NCI-H2196 treated with DMSO at 0.1 percent for 48 hours (cell line): ENCODE measurements at regions not wholly inside any gene's neighbourhood (a gene's known extent, or its start where the extent isn't known, plus 50 kb on each side); places are given as distances from the start of the nearest gene placed in this dataset.

Experiments used
- DNase-seq: peaks from one replicate; lab custom pipeline; 2025; ENCODE audit not compliant: unreplicated experiment; lab: John Stamatoyannopoulos, UW

DNA sequence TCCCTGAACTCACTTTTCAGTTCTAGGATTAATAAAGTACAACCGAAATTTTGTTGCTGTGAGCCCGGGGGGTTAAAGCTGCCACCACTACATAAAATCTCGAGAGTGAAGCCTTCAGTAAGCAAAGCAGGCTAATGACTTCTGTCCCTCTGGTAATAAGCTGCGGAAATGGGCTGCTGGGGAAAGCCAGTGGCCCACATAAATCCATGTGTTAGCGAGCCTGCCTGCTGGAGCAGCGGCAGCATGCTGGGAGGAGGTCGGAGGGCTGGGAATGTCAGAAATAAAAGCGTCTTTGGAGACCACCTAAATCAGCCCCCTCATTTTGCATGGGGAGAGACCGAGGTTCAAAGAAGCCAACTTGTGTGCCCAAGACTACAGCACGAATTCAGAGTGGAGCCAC is 371.7 kb downstream of the TNS1 start:
- no peak for DNase-seq

GRCh38 chr2:217629347-217629746 is 373.4 kb downstream of the TNS1 start:
- DNase-seq: no peak

- DNase-seq: no peak
Measured at GRCh38 chr2:217628061-217628460, 374.7 kb downstream of the TNS1 start.

GRCh38 chr2:217626926-217627325 is 375.9 kb downstream of the TNS1 start:
- DNase-seq: no peak

DNA sequence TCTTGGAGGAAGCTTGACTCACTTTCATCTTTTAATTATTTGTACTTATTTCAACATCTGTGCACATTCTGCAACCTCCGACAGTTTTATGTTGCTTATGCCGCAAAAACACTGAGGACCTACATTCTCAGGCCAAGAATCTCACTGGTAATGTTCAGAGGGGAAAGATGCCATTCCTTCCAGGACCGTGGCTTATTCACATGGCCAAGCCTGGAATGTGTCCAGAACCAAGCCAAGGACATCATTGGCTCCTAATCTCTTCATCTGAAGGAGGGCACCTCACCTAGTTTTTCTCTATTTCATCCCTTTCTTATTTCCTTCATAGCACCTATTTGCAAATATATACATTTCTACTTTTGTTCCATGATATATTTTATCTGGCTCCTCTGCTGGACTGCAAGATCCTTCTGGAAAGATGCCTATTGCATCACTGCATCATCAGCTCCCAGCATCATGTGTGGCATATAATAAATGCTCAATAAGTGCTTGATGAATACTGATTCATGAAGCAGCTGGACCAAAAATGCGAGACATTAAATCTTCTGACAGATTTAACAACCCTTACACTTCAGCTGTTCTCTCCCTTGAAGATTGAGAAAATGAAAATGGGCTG is 377.1 kb downstream of the TNS1 start:
- DNase-seq: no peak

GRCh38 chr2:217623281-217623912 is 379.4 kb downstream of the TNS1 start:
- DNase-seq: no peak

- peak; percentile 35 for DNase-seq
Measured at GRCh38 chr2:217622205-217623060, 380.4 kb downstream of the TNS1 start.

DNA sequence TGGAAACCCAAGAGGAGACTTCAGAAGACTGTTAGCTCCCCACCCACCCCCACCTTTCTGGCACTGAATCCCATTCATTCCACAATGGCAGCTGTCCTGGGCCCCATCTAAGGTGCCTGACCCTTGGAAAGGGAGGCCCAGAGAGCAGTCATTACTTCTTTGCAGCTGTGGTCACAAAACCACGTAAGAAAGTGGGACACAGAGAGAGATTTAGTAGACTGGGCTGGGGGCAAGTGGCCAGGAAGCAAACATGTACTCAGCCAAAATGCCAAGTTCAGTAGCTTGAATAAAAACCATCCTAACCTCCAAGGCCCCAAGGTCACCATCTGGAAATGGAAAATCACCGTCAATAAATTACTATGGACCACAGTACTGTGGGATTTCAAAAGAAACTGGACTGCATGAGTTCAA is 381.4 kb downstream of the TNS1 start:
- DNase-seq: no peak

DNA sequence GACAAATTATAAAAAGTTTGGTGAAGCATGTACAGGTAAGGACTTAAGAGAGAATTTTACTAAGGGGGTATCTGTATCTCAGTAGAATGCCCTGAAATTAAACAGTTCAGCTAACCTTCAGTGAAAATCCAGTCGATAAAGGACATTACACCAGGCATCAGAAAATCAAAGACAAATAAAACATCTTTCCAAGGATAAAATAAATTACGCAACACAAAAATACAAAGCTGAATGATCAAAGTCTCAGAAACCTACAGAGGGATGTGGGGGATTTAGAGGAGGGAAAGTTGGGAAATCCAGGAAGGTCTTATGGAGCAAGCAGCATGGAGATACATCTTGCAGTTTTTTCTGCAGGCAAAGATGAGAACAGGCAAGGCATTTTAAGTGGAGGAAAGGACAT is 384.1 kb downstream of the TNS1 start:
- DNase-seq: no peak

DNA sequence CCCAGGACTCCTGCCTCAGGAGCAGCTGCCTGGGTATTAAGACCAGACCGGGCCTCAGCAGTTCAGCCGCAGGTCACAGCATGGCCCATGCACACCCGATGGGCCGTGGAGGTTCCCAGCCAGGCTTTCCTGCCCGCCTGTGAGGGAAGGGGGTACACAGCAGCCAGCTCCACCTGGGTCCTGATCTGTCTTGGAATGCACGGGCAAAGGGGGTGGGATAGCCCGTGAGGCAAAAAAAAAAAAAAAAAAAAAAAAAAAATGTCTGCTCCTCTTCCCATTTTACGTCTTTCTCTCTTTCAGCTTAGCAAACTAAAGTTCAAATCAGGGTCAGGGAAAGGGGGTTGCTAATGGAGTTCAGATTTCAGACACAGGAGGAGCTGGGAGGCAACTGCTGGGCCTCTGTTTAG is 385.2 kb downstream of the TNS1 start:
- DNase-seq: no peak

- DNase-seq: no peak
Measured at GRCh38 chr2:217616936-217617335, 385.9 kb downstream of the TNS1 start.

DNA sequence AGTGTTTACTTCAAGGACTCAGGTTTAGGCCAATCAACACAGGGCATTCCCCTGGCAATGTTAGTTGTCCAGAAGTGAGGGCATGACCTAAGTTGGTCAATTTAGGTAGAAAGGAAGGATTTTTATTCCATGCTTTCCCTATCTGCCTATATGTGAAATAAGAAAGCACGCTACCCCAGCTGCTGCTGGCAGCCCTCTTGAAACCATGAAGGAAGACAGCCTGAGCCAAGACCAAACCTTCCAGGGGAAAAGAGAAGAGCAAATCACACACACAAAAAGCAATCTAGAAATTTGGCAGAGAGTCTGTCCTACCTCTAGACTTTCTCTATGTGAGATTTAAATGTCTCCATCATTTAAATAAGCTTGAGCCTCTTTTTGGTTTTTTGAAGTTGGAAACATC is 387.6 kb downstream of the TNS1 start:
- no peak for DNase-seq

DNA sequence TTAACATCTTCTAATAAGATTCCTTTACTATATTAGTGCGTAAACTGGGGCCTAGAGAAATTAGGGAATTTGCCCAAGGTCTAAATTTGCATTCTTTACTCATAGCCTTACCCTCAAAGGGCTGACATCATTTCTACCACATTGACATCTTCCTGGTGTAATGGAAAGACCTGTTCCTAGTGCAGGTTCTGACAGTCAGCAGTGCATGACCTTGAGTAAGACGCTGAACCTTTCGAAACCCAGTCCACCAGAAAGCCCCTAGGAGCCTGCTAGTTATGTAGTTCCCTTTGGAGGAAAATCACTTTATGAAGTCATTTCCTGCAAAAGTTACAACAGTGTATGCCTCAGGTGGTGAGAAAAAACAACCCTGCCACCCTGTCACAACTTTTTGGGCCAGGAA is 388.3 kb downstream of the TNS1 start:
- DNase-seq: no peak

GRCh38 chr2:217614096-217614495 is 388.7 kb downstream of the TNS1 start:
- no peak for DNase-seq

DNA sequence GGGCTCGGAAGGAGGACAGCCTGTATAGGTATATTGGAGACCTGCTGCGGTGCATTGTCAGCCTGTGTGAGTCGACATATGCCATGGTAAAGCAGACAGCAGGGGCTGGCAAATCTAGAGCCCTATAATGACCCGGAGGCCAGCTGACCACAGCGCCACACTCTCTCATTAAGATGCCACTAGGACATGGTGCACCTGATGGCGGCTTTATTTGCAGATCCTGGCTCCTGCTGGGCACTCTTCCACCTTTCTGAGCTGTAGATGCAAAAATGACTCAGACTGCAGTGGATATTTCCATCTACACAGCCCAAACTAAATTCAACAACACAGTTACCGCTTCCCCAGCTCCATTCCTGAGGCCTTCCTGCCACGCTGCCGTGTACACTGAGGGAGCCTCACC is 389.9 kb downstream of the TNS1 start:
- DNase-seq: no peak

- no peak for DNase-seq
Measured at GRCh38 chr2:217612211-217612610, 390.6 kb downstream of the TNS1 start.

DNA sequence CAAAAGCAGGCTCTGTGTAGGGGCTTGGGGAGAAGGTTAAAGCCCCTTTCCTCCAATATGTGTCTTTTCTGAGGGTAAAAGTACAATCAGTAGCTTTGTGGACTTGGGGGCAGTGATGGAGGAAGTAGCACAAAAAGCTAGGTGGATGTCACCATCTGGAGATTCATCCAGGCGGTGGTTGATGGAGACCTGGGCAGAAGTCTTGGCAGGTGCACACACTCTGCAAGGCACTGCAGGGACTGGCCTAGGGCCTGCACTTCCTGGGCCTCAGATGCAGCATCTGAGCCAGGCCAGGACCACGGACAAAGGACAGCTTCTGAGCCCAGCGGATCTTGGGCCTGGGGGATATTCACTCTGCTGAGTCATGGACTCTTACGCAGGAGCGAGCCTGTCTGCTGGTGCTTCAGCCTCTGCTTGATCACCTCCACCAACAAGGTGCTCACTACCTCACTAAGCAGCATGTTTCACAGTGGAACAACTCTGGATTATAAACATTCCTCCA is 391.1 kb downstream of the TNS1 start:
- no peak for DNase-seq

DNA sequence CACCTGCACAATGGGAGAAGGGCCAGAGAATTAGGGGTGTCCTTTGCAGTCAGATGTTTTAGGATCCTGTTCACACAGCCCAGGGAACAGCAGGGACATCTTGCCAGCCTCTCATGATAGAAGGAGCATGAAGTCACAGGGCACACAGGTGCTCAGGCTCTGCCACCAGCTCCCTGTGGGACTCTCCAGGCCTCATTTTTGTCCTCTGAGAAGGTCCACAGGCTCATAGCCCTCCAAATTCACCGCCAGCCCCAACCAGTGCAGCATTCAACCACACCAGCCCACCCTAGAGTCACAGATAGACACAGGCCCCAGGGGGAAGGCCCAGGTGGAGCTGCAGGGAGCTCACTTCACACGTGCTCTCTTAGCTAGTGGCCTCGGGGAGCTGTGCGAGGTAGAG is 391.7 kb downstream of the TNS1 start:
- DNase-seq: no peak

DNA sequence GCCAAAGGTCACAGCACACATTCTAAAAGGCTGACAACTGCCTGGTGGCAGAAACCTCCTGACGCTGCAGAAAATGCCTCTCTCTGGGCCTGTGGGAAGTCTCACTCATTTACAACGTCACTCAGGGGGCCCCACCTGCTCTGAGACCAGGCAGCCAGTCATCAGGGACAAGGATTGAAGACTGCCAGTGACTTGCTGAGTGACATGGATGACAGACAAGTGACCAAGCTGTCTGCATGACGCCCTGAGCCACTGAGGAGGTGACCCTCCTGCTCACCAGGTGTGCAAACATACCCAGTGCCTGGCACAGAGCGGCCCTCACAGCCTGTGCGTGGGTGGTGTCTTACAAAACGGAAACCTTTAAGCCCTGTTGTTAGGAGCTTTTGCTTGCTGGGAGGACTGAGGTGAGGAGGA is 392.4 kb downstream of the TNS1 start:
- peak; percentile 52 for DNase-seq

GRCh38 chr2:217609952-217610351 is 392.8 kb downstream of the TNS1 start:
- DNase-seq: peak; percentile 59

- DNase-seq: no peak
Measured at GRCh38 chr2:217606296-217606695, 396.5 kb downstream of the TNS1 start.
